ENCODE measurements at regions not wholly inside any gene's neighbourhood (a gene's known extent, or its start where the extent isn't known, plus 50 kb on each side); places are given as distances from the start of the nearest gene placed in this dataset.

GRCh38 chr11:96681019-96681716 lies 291.4 kb downstream of the JRKL start:
- TF ChIP-seq Cebpa-rat (IDR thresholded peaks at IDR 0.05), result no peak
- Histone ChIP-seq H3K4me3 (no peak overlapping the region), H4K20me1 (no peaks in the 10 kb centered on the region), H3K9me3 (no peaks in the 10 kb centered on the region), H3K9ac (no peak overlapping the region), H3K4me2 (no peak overlapping the region), H3K27ac (no peak overlapping the region), H3K4me1 (no peaks in the 10 kb centered on the region), H3K36me3 (no peaks in the 10 kb centered on the region), H3K27me3 (no peaks in the 10 kb centered on the region)

GRCh38 chr11:96694338-96694737 lies 304.5 kb downstream of the JRKL start:
- Histone ChIP-seq H4K20me1 (no peaks in the 10 kb centered on the region), H3K27me3 (no peaks in the 10 kb centered on the region), H3K9me3 (no peaks in the 10 kb centered on the region), H3K27ac (no peak overlapping the region), H3K4me2 (no peak overlapping the region), H3K9ac (no peak overlapping the region), H3K36me3 (no peaks in the 10 kb centered on the region), H3K4me3 (no peak overlapping the region), H3K4me1 (no peaks in the 10 kb centered on the region)
- no peak for TF ChIP-seq Cebpa-rat (IDR thresholded peaks at IDR 0.05)

- Histone ChIP-seq H3K4me3 (no peak overlapping the region), H3K4me2 (no peak overlapping the region), H3K9ac (no peak overlapping the region), H3K36me3 (no peaks in the 10 kb centered on the region), H4K20me1 (no peaks in the 10 kb centered on the region), H3K9me3 (no peaks in the 10 kb centered on the region), H3K4me1 (no peaks in the 10 kb centered on the region), H3K27ac (no peak overlapping the region), H3K27me3 (no peaks in the 10 kb centered on the region)
- TF ChIP-seq Cebpa-rat (IDR thresholded peaks at IDR 0.05), result no peak
Observed at GRCh38 chr11:96696731-96697130, 306.9 kb downstream of the JRKL start.

- no peaks in the 10 kb centered on the region for H3K4me1 ChIP-seq
- no peaks in the 10 kb centered on the region for H3K27me3 ChIP-seq
- H3K9me3 ChIP-seq, result no peaks in the 10 kb centered on the region
- H4K20me1 ChIP-seq, result no peaks in the 10 kb centered on the region
- no peak overlapping the region for H3K4me2 ChIP-seq
- no peak overlapping the region for H3K27ac ChIP-seq
- no peak overlapping the region for H3K4me3 ChIP-seq
- no peaks in the 10 kb centered on the region for H3K36me3 ChIP-seq
- H3K9ac ChIP-seq, result no peak overlapping the region
- TF ChIP-seq Cebpa-rat (IDR thresholded peaks at IDR 0.05), result no peak
Observed at GRCh38 chr11:96697466-96697865, 307.7 kb downstream of the JRKL start.

- no peaks in the 10 kb centered on the region for H3K4me1 ChIP-seq
- no peak overlapping the region for H3K9ac ChIP-seq
- no peak overlapping the region for H3K4me2 ChIP-seq
- H3K27me3 ChIP-seq, result no peaks in the 10 kb centered on the region
- H4K20me1 ChIP-seq, result no peaks in the 10 kb centered on the region
- H3K27ac ChIP-seq, result no peak overlapping the region
- H3K9me3 ChIP-seq, result no peaks in the 10 kb centered on the region
- H3K36me3 ChIP-seq, result no peaks in the 10 kb centered on the region
- H3K4me3 ChIP-seq, result no peak overlapping the region
- no peak for TF ChIP-seq Cebpa-rat (IDR thresholded peaks at IDR 0.05)
Observed at GRCh38 chr11:96704847-96705246, 315.0 kb downstream of the JRKL start.

- Histone ChIP-seq H3K4me1 (no peaks in the 10 kb centered on the region), H3K9me3 (no peaks in the 10 kb centered on the region), H4K20me1 (no peaks in the 10 kb centered on the region), H3K9ac (no peak overlapping the region), H3K4me3 (no peak overlapping the region), H3K27me3 (no peaks in the 10 kb centered on the region), H3K4me2 (no peak overlapping the region), H3K27ac (no peak overlapping the region), H3K36me3 (no peaks in the 10 kb centered on the region)
- TF ChIP-seq Cebpa-rat (IDR thresholded peaks at IDR 0.05), result no peak
Observed at GRCh38 chr11:96706761-96707160, 316.9 kb downstream of the JRKL start.

- TF ChIP-seq Cebpa-rat (IDR thresholded peaks at IDR 0.05), result no peak
- H3K9ac ChIP-seq, result no peak overlapping the region
- no peak overlapping the region for H3K4me2 ChIP-seq
- no peaks in the 10 kb centered on the region for H3K27me3 ChIP-seq
- H3K4me1 ChIP-seq, result no peaks in the 10 kb centered on the region
- no peaks in the 10 kb centered on the region for H3K9me3 ChIP-seq
- no peaks in the 10 kb centered on the region for H4K20me1 ChIP-seq
- H3K27ac ChIP-seq, result no peak overlapping the region
- H3K4me3 ChIP-seq, result no peak overlapping the region
- H3K36me3 ChIP-seq, result no peaks in the 10 kb centered on the region
Observed at GRCh38 chr11:96707273-96707672, 317.5 kb downstream of the JRKL start.

GRCh38 chr11:96708219-96708878 lies 318.5 kb downstream of the JRKL start:
- Histone ChIP-seq H3K27me3 (no peaks in the 10 kb centered on the region), H3K27ac (no peak overlapping the region), H3K4me3 (no peak overlapping the region), H4K20me1 (no peaks in the 10 kb centered on the region), H3K4me1 (no peaks in the 10 kb centered on the region), H3K4me2 (no peak overlapping the region), H3K9ac (no peak overlapping the region), H3K36me3 (no peaks in the 10 kb centered on the region), H3K9me3 (no peaks in the 10 kb centered on the region)
- TF ChIP-seq Cebpa-rat (IDR thresholded peaks at IDR 0.05), result no peak

- no peak overlapping the region for H3K9ac ChIP-seq
- no peaks in the 10 kb centered on the region for H3K9me3 ChIP-seq
- no peaks in the 10 kb centered on the region for H3K36me3 ChIP-seq
- no peak overlapping the region for H3K27ac ChIP-seq
- H3K4me1 ChIP-seq, result no peaks in the 10 kb centered on the region
- no peaks in the 10 kb centered on the region for H4K20me1 ChIP-seq
- no peaks in the 10 kb centered on the region for H3K27me3 ChIP-seq
- no peak for TF ChIP-seq Cebpa-rat (IDR thresholded peaks at IDR 0.05)
- H3K4me2 ChIP-seq, result no peak overlapping the region
- H3K4me3 ChIP-seq, result no peak overlapping the region
Observed at GRCh38 chr11:96713301-96713700, 323.5 kb downstream of the JRKL start.

- H3K27ac ChIP-seq, result no peak overlapping the region
- no peak overlapping the region for H3K9ac ChIP-seq
- no peak overlapping the region for H3K4me2 ChIP-seq
- H3K4me1 ChIP-seq, result no peaks in the 10 kb centered on the region
- no peaks in the 10 kb centered on the region for H4K20me1 ChIP-seq
- no peak overlapping the region for H3K4me3 ChIP-seq
- no peak for TF ChIP-seq Cebpa-rat (IDR thresholded peaks at IDR 0.05)
- H3K36me3 ChIP-seq, result no peaks in the 10 kb centered on the region
- H3K27me3 ChIP-seq, result no peaks in the 10 kb centered on the region
- no peaks in the 10 kb centered on the region for H3K9me3 ChIP-seq
Observed at GRCh38 chr11:96714689-96715088, 324.9 kb downstream of the JRKL start.

All from BLaER1 (cell line).